ENCODE measurements at regions not wholly inside any gene's neighbourhood (a gene's known extent, or its start where the extent isn't known, plus 50 kb on each side); places are given as distances from the start of the nearest gene placed in this dataset.

DNA sequence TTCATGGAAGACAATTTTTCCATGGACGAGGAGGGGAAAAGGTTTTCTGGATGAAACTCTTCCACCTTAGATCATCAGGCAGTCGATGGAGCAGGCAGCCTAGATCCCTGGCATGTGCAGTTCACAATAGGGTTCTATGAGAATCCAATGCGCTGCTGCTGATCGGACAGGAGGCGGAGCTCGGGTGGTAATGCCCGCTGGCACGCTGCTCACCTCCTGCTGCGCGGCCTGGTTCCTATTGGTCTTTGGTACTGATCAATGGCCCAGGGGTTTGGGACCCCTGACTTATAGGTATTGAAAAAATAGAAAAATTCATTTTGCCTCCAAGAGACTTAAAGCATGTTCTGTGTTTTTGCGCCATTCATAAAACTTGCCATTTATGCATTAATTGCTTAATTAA lies 793.9 kb upstream of the NR2F2 start:
- H3K18ac ChIP-seq (ENCODE audit: low read length) = no peak overlapping the region
- H3K4me3 ChIP-seq (ENCODE audit: low read depth, low read length) = no peak overlapping the region
- no peak overlapping the region for H2BK12ac ChIP-seq (ENCODE audit: low read length)
- H2BK120ac ChIP-seq (ENCODE audit: insufficient read depth, low read length, poor library complexity) = no peak overlapping the region
- no peak overlapping the region for H3K9ac ChIP-seq (ENCODE audit: low read length)
- H3K4me1 ChIP-seq (ENCODE audit: control insufficient read depth in 1 of 2, insufficient read depth in 2 of 2, low read length in 2 of 2) = no peaks in the 10 kb centered on the region
- no peak overlapping the region for H4K12ac ChIP-seq (ENCODE audit: low read depth, low read length)
- H2AK5ac ChIP-seq (ENCODE audit: low read length) = no peak overlapping the region
- no peak overlapping the region for H4K91ac ChIP-seq (ENCODE audit: low read depth, low read length)
- no peak overlapping the region for H2AFZ ChIP-seq (ENCODE audit: insufficient read depth, low read length, poor library complexity)
- H3K23ac ChIP-seq (ENCODE audit: low read length) = no peak overlapping the region
- H3K9me3 ChIP-seq (ENCODE audit: insufficient read depth, low read depth, low read length) = no peaks in the 10 kb centered on the region
- no peaks in the 10 kb centered on the region for H3K27me3 ChIP-seq (ENCODE audit: insufficient read depth, low read length)
- H3K4me2 ChIP-seq (ENCODE audit: low read length) = no peak overlapping the region
- H3K36me3 ChIP-seq (ENCODE audit: control insufficient read depth in 1 of 2, insufficient read depth in 2 of 2, low read length in 2 of 2) = no peaks in the 10 kb centered on the region
- WGBS (ENCODE audit: extremely low coverage, insufficient coverage, insufficient read length) = no CpG with 5 or more reads among the region's 11 CpGs
- no peaks in the 10 kb centered on the region for H3K79me1 ChIP-seq (ENCODE audit: low read length)
- no peak overlapping the region for H4K8ac ChIP-seq (ENCODE audit: low read depth, low read length)
- DNase-seq = no peak
- H2BK5ac ChIP-seq (ENCODE audit: low read depth, low read length, poor library complexity) = no peak overlapping the region
- H3K79me2 ChIP-seq (ENCODE audit: control insufficient read depth, insufficient read depth, low read length, poor library complexity) = no peaks in the 10 kb centered on the region
- H3K14ac ChIP-seq (ENCODE audit: low read length) = no peak overlapping the region
- H3K4ac ChIP-seq (ENCODE audit: low read depth, low read length) = no peak overlapping the region
- no peak overlapping the region for H3K27ac ChIP-seq (ENCODE audit: low read depth, low read length)

- no peak overlapping the region for H2AFZ ChIP-seq (ENCODE audit: insufficient read depth, low read length, poor library complexity)
- no peaks in the 10 kb centered on the region for H3K4me1 ChIP-seq (ENCODE audit: control insufficient read depth in 1 of 2, insufficient read depth in 2 of 2, low read length in 2 of 2)
- H3K4ac ChIP-seq (ENCODE audit: low read depth, low read length) = no peak overlapping the region
- H3K36me3 ChIP-seq (ENCODE audit: control insufficient read depth in 1 of 2, insufficient read depth in 2 of 2, low read length in 2 of 2) = no peaks in the 10 kb centered on the region
- H4K91ac ChIP-seq (ENCODE audit: low read depth, low read length) = no peak overlapping the region
- no peak for DNase-seq
- H3K18ac ChIP-seq (ENCODE audit: low read length) = no peak overlapping the region
- H3K9me3 ChIP-seq (ENCODE audit: insufficient read depth, low read depth, low read length) = no peaks in the 10 kb centered on the region
- no peak overlapping the region for H3K27ac ChIP-seq (ENCODE audit: low read depth, low read length)
- no peak overlapping the region for H2AK5ac ChIP-seq (ENCODE audit: low read length)
- no peak overlapping the region for H2BK120ac ChIP-seq (ENCODE audit: insufficient read depth, low read length, poor library complexity)
- H3K79me1 ChIP-seq (ENCODE audit: low read length) = no peaks in the 10 kb centered on the region
- H2BK12ac ChIP-seq (ENCODE audit: low read length) = no peak overlapping the region
- H2BK5ac ChIP-seq (ENCODE audit: low read depth, low read length, poor library complexity) = no peak overlapping the region
- no peaks in the 10 kb centered on the region for H3K79me2 ChIP-seq (ENCODE audit: control insufficient read depth, insufficient read depth, low read length, poor library complexity)
- no peak overlapping the region for H3K9ac ChIP-seq (ENCODE audit: low read length)
- no peak overlapping the region for H3K4me3 ChIP-seq (ENCODE audit: low read depth, low read length)
- 83% methylated on average over 1 of the region's 5 CpGs for WGBS (ENCODE audit: extremely low coverage, insufficient coverage, insufficient read length)
- H4K8ac ChIP-seq (ENCODE audit: low read depth, low read length) = no peak overlapping the region
- H3K23ac ChIP-seq (ENCODE audit: low read length) = no peak overlapping the region
- no peak overlapping the region for H3K14ac ChIP-seq (ENCODE audit: low read length)
- no peak overlapping the region for H3K4me2 ChIP-seq (ENCODE audit: low read length)
- no peaks in the 10 kb centered on the region for H3K27me3 ChIP-seq (ENCODE audit: insufficient read depth, low read length)
- no peak overlapping the region for H4K12ac ChIP-seq (ENCODE audit: low read depth, low read length)
Measured at GRCh38 chr15:95538693-95539092, 791.8 kb upstream of the NR2F2 start.

- H3K36me3 ChIP-seq (ENCODE audit: control insufficient read depth in 1 of 2, insufficient read depth in 2 of 2, low read length in 2 of 2) = no peaks in the 10 kb centered on the region
- no peak overlapping the region for H2BK5ac ChIP-seq (ENCODE audit: low read depth, low read length, poor library complexity)
- H2AFZ ChIP-seq (ENCODE audit: insufficient read depth, low read length, poor library complexity) = no peak overlapping the region
- no peaks in the 10 kb centered on the region for H3K79me2 ChIP-seq (ENCODE audit: control insufficient read depth, insufficient read depth, low read length, poor library complexity)
- H4K12ac ChIP-seq (ENCODE audit: low read depth, low read length) = no peak overlapping the region
- H4K91ac ChIP-seq (ENCODE audit: low read depth, low read length) = no peak overlapping the region
- H3K4me3 ChIP-seq (ENCODE audit: low read depth, low read length) = no peak overlapping the region
- no peak overlapping the region for H3K9ac ChIP-seq (ENCODE audit: low read length)
- no peak overlapping the region for H4K8ac ChIP-seq (ENCODE audit: low read depth, low read length)
- no CpG with 5 or more reads among the region's 7 CpGs for WGBS (ENCODE audit: extremely low coverage, insufficient coverage, insufficient read length)
- H3K4me1 ChIP-seq (ENCODE audit: control insufficient read depth in 1 of 2, insufficient read depth in 2 of 2, low read length in 2 of 2) = no peaks in the 10 kb centered on the region
- H3K14ac ChIP-seq (ENCODE audit: low read length) = no peak overlapping the region
- DNase-seq = no peak
- H2AK5ac ChIP-seq (ENCODE audit: low read length) = no peak overlapping the region
- no peak overlapping the region for H3K18ac ChIP-seq (ENCODE audit: low read length)
- H3K79me1 ChIP-seq (ENCODE audit: low read length) = no peaks in the 10 kb centered on the region
- peaks cover 2% of the 10 kb centered on the region for H3K9me3 ChIP-seq (ENCODE audit: insufficient read depth, low read depth, low read length)
- H3K4me2 ChIP-seq (ENCODE audit: low read length) = no peak overlapping the region
- H3K27me3 ChIP-seq (ENCODE audit: insufficient read depth, low read length) = no peaks in the 10 kb centered on the region
- no peak overlapping the region for H3K23ac ChIP-seq (ENCODE audit: low read length)
- no peak overlapping the region for H2BK120ac ChIP-seq (ENCODE audit: insufficient read depth, low read length, poor library complexity)
- no peak overlapping the region for H3K27ac ChIP-seq (ENCODE audit: low read depth, low read length)
- H3K4ac ChIP-seq (ENCODE audit: low read depth, low read length) = no peak overlapping the region
- no peak overlapping the region for H2BK12ac ChIP-seq (ENCODE audit: low read length)
Measured at GRCh38 chr15:95541301-95541700, 789.2 kb upstream of the NR2F2 start.

GRCh38 chr15:95549168-95549738 lies 781.2 kb upstream of the NR2F2 start:
- Histone ChIP-seq H3K9me3 (ENCODE audit: insufficient read depth, low read depth, low read length) (peaks cover 2% of the 10 kb centered on the region), H3K79me1 (ENCODE audit: low read length) (no peaks in the 10 kb centered on the region), H3K4ac (ENCODE audit: low read depth, low read length) (no peak overlapping the region), H3K4me1 (ENCODE audit: control insufficient read depth in 1 of 2, insufficient read depth in 2 of 2, low read length in 2 of 2) (no peaks in the 10 kb centered on the region), H3K4me2 (ENCODE audit: low read length) (no peak overlapping the region), H2BK5ac (ENCODE audit: low read depth, low read length, poor library complexity) (no peak overlapping the region), H3K27ac (ENCODE audit: low read depth, low read length) (no peak overlapping the region), H2BK12ac (ENCODE audit: low read length) (no peak overlapping the region), H3K9ac (ENCODE audit: low read length) (no peak overlapping the region), H2AFZ (ENCODE audit: insufficient read depth, low read length, poor library complexity) (no peak overlapping the region), H3K79me2 (ENCODE audit: control insufficient read depth, insufficient read depth, low read length, poor library complexity) (no peaks in the 10 kb centered on the region), H2BK120ac (ENCODE audit: insufficient read depth, low read length, poor library complexity) (no peak overlapping the region), H4K91ac (ENCODE audit: low read depth, low read length) (no peak overlapping the region), H3K4me3 (ENCODE audit: low read depth, low read length) (no peak overlapping the region), H4K8ac (ENCODE audit: low read depth, low read length) (no peak overlapping the region), H3K36me3 (ENCODE audit: control insufficient read depth in 1 of 2, insufficient read depth in 2 of 2, low read length in 2 of 2) (no peaks in the 10 kb centered on the region), H2AK5ac (ENCODE audit: low read length) (no peak overlapping the region), H4K12ac (ENCODE audit: low read depth, low read length) (no peak overlapping the region), H3K27me3 (ENCODE audit: insufficient read depth, low read length) (no peaks in the 10 kb centered on the region), H3K14ac (ENCODE audit: low read length) (no peak overlapping the region), H3K18ac (ENCODE audit: low read length) (no peak overlapping the region), H3K23ac (ENCODE audit: low read length) (no peak overlapping the region)
- peak in 1 of 2 donors; percentile 27 for DNase-seq
- no CpG with 5 or more reads among the region's 3 CpGs for WGBS (ENCODE audit: extremely low coverage, insufficient coverage, insufficient read length)

Data from trophoblast cell (in vitro differentiated cells and primary cell).